ENCODE measurements at regions not wholly inside any gene's neighbourhood (a gene's known extent, or its start where the extent isn't known, plus 50 kb on each side); places are given as distances from the start of the nearest gene placed in this dataset.

DNA sequence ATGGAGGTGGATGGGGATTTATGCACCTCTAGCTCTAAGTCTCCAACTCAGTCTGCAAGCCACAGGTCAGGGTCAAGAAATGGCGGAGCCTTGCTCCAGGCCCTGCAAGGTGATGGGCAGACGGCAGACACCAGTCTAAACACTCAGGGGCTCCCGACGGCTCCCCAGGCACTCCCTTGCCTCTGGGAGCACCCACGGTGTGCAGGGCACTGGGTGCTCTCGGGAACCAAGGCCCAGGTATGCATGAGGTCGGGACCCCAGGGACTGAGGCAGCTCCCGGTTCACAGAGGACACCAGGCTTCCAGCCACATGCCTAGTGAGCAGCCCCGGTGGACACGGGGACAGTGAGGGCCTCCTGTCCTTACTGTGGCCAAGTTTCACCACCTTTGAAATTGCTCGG lies 53.1 kb upstream of the TTC34 start:
- no peak for DNase-seq (ENCODE audit: low read depth in 1 of 2, low spot score in 1 of 2)
- H3K27ac ChIP-seq, result no peak overlapping the region
- FAIRE-seq, result no peak
- WGBS (ENCODE audit: missing lambda C conversion rate), result 0% methylated on average over 1 of the region's 11 CpGs
- H3K4me3 ChIP-seq, result no peak overlapping the region
- no peaks in the 10 kb centered on the region for H3K4me1 ChIP-seq
- ChIA-PET CTCF (interaction anchor here (0.6 kb wide), 1 partner anchor 698 kb away, joined by 5 read pairs; no protein-coding TSS in a partner anchor), POLR2A (no interaction called here)
- TF ChIP-seq HOXB5 (CRISPR knock-in tag; IDR thresholded peaks at IDR 0.05) (no peak), EHMT2 (IDR thresholded peaks at IDR 0.05; ENCODE audit: low read depth) (no peak), EP300 (IDR thresholded peaks at IDR 0.05) (no peak), ZC3H11A (IDR thresholded peaks at IDR 0.05) (no peak), BHLHE40 (IDR thresholded peaks at IDR 0.05; ENCODE audit: low read depth, low read length) (no peak), PHF8 (IDR thresholded peaks at IDR 0.05; ENCODE audit: borderline replicate concordance, low read depth) (no peak), RAD21 (conservative IDR thresholded peaks at IDR 0.05 in 1 of 2, IDR thresholded peaks at IDR 0.05 in 1 of 2) (no peak)
- no peaks in the 10 kb centered on the region for H3K9me3 ChIP-seq
- H3K4me2 ChIP-seq, result no peak overlapping the region
- ATAC-seq, result no peak

DNA sequence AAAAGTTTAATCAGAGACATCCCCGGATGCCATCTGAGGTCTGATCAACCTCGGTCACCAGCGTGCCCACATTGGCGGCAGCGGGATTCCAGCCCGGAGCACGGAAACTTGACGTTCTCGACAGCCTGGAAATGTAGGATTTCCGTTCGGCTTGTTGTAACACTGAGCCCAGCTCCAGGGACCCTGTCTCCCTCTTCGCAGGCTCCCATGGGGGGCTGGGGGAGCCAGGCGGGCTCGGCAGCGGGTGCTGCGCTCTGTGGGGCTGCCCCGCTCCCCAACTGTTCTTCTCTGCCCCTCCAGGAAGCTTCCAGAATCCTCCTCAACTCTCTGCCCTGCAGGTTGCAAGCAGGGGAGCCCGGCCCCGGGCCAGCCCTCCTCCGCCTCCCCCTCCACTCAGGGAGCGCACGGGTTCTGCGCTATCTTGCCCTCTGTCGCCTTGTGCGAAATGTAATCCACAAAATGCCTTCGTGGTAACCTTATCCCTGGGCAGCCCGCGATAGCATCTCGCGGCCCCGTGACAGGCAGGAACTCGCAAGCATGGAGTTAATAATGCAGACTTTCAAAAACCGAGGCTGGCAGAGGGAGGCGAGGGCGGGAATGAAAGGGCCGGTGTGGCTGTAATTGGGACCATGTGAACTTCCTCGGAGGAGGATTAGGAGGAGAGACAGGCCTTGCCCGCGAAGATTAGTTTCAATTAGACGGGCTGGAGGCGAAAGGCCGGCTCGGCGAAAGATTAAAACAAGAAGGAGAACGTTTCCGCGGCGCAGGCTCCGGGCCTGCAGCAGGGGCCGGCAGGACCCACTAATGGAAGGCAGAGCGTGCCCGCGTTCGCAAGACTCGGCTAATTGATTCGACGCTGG lies 53.9 kb upstream of the TTC34 start:
- ATAC-seq, result no peak
- no peak overlapping the region for H3K4me2 ChIP-seq
- H3K27ac ChIP-seq, result no peak overlapping the region
- 58% methylated on average over 49 of the region's 57 CpGs for WGBS (ENCODE audit: missing lambda C conversion rate)
- H3K9me3 ChIP-seq, result no peaks in the 10 kb centered on the region
- POLR2A ChIA-PET, result no interaction called here
- CTCF ChIA-PET, result no interaction called here
- TF ChIP-seq EHF (CRISPR knock-in tag; IDR thresholded peaks at IDR 0.05) (no peak), NR3C1 (IDR thresholded peaks at IDR 0.05) (no peak), KDM1A (IDR thresholded peaks at IDR 0.05; ENCODE audit: low read depth) (no peak), MAFK (IDR thresholded peaks at IDR 0.05; ENCODE audit: partially characterized antibody) (no peak), PHF8 (IDR thresholded peaks at IDR 0.05; ENCODE audit: borderline replicate concordance, low read depth) (no peak), JUNB (IDR thresholded peaks at IDR 0.05) (no peak), ELK1 (IDR thresholded peaks at IDR 0.05; ENCODE audit: low read depth, low read length) (no peak), ZNF302 (CRISPR knock-in tag; IDR thresholded peaks at IDR 0.05) (no peak), KDM5A (IDR thresholded peaks at IDR 0.05) (no peak), HOXB5 (CRISPR knock-in tag; IDR thresholded peaks at IDR 0.05) (no peak), MAX (IDR thresholded peaks at IDR 0.05) (no peak), RNF2 (IDR thresholded peaks at IDR 0.05; ENCODE audit: borderline replicate concordance, low read depth) (no peak)
- TF ChIP-seq, protein P1, sequence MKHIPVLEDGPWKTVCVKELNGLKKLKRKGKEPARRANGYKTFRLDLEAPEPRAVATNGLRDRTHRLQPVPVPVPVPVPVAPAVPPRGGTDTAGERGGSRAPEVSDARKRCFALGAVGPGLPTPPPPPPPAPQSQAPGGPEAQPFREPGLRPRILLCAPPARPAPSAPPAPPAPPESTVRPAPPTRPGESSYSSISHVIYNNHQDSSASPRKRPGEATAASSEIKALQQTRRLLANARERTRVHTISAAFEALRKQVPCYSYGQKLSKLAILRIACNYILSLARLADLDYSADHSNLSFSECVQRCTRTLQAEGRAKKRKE (CRISPR knock-in tag; IDR thresholded peaks at IDR 0.05; ENCODE audit: low read depth), result no peak
- TF ChIP-seq, protein P2, sequence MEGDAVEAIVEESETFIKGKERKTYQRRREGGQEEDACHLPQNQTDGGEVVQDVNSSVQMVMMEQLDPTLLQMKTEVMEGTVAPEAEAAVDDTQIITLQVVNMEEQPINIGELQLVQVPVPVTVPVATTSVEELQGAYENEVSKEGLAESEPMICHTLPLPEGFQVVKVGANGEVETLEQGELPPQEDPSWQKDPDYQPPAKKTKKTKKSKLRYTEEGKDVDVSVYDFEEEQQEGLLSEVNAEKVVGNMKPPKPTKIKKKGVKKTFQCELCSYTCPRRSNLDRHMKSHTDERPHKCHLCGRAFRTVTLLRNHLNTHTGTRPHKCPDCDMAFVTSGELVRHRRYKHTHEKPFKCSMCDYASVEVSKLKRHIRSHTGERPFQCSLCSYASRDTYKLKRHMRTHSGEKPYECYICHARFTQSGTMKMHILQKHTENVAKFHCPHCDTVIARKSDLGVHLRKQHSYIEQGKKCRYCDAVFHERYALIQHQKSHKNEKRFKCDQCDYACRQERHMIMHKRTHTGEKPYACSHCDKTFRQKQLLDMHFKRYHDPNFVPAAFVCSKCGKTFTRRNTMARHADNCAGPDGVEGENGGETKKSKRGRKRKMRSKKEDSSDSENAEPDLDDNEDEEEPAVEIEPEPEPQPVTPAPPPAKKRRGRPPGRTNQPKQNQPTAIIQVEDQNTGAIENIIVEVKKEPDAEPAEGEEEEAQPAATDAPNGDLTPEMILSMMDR (IDR thresholded peaks at IDR 0.05), result no peak
- H3K4me1 ChIP-seq, result no peaks in the 10 kb centered on the region
- no peak for FAIRE-seq
- H3K4me3 ChIP-seq, result no peak overlapping the region
- no peak for DNase-seq (ENCODE audit: low read depth in 1 of 2, low spot score in 1 of 2)

DNA sequence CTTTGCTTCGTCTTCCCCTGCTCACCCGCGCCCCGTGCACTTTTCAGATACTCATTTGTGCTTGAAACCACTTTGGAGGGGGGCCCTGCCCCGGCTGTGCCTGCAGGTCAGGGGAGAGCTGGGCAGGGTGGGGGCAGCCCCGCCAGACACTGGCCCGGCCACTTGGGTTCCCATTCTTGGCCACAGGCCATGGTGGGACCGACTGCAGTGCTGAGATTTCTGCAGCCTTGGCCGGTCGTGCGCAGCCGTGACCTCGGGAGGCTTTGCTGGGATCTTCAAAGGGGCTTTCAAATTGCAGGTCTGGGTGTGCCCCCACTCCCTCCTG lies 54.5 kb upstream of the TTC34 start:
- Histone ChIP-seq H3K4me3 (no peak overlapping the region), H3K4me2 (no peak overlapping the region), H3K4me1 (no peaks in the 10 kb centered on the region), H3K27ac (no peak overlapping the region), H3K9me3 (no peaks in the 10 kb centered on the region)
- 71% methylated on average over 5 of the region's 13 CpGs for WGBS (ENCODE audit: missing lambda C conversion rate)
- ChIA-PET CTCF (no interaction called here), POLR2A (no interaction called here)
- FAIRE-seq (no peak), DNase-seq (ENCODE audit: low read depth in 1 of 2, low spot score in 1 of 2) (no peak), ATAC-seq (no peak)
- TF ChIP-seq MAZ (IDR thresholded peaks at IDR 0.05; ENCODE audit: borderline replicate concordance, low read depth, low read length) (no peak), CBX2 (IDR thresholded peaks at IDR 0.05; ENCODE audit: borderline replicate concordance, low read depth) (no peak), MAX (IDR thresholded peaks at IDR 0.05) (no peak), E2F6 (IDR thresholded peaks at IDR 0.05; ENCODE audit: borderline replicate concordance, low read depth) (no peak), ZFP36 (IDR thresholded peaks at IDR 0.05; ENCODE audit: borderline replicate concordance, partially characterized antibody) (no peak), FOSL2 (IDR thresholded peaks at IDR 0.05) (no peak), FOSL2 (CRISPR knock-in tag; IDR thresholded peaks at IDR 0.05) (no peak), NFE2L2 (conservative IDR thresholded peaks at IDR 0.05; ENCODE audit: low read length) (no peak), EHF (CRISPR knock-in tag; IDR thresholded peaks at IDR 0.05) (no peak), PHF8 (IDR thresholded peaks at IDR 0.05; ENCODE audit: borderline replicate concordance, low read depth) (no peak), ELK1 (IDR thresholded peaks at IDR 0.05; ENCODE audit: low read depth, low read length) (no peak), CHD2 (IDR thresholded peaks at IDR 0.05; ENCODE audit: low read length, partially characterized antibody) (no peak), KDM5A (IDR thresholded peaks at IDR 0.05) (no peak), RFX5 (IDR thresholded peaks at IDR 0.05) (no peak)

Data from A549 (cell line).